SH-SY5Y (cell line): ENCODE measurements at regions not wholly inside any gene's neighbourhood (a gene's known extent, or its start where the extent isn't known, plus 50 kb on each side); places are given as distances from the start of the nearest gene placed in this dataset.

Experiments used
- GATA2 ChIP-seq: IDR thresholded peaks from 2 replicates; pipeline ENCODE4 v1.6.1; 2011; ENCODE audit warnings: mild to moderate bottlenecking, low read depth, low read length
- GATA3 ChIP-seq: IDR thresholded peaks from 2 replicates; pipeline ENCODE4 v1.6.1; 2011; ENCODE audit warnings: low read depth, mild to moderate bottlenecking, low read length, moderate library complexity

- TF ChIP-seq GATA3 (no peak), GATA2 (no peak)
Measured at GRCh38 chr16:86377251-86378022, 132.9 kb upstream of the FOXF1 start.

GRCh38 chr16:86378128-86378527, 132.2 kb upstream of the FOXF1 start:
- no peak for TF ChIP-seq GATA3
- TF ChIP-seq GATA2 = no peak

- TF ChIP-seq GATA2 (no peak), GATA3 (no peak)
Measured at GRCh38 chr16:86378831-86379504, 131.4 kb upstream of the FOXF1 start.

- TF ChIP-seq GATA2 = no peak
Measured at GRCh38 chr16:86379505-86379846, 130.9 kb upstream of the FOXF1 start.

- TF ChIP-seq GATA2 = no peak
- TF ChIP-seq GATA3 = no peak
Measured at GRCh38 chr16:86380030-86380429, 130.3 kb upstream of the FOXF1 start.

GRCh38 chr16:86381491-86381890, 128.8 kb upstream of the FOXF1 start:
- TF ChIP-seq GATA2 (no peak), GATA3 (no peak)

GRCh38 chr16:86382067-86382773, 128.1 kb upstream of the FOXF1 start:
- TF ChIP-seq GATA2 (no peak), GATA3 (no peak)

GRCh38 chr16:86382774-86383407, 127.4 kb upstream of the FOXF1 start:
- TF ChIP-seq GATA2 = no peak
- TF ChIP-seq GATA3 = no peak

- TF ChIP-seq GATA2 = no peak
- no peak for TF ChIP-seq GATA3
Measured at GRCh38 chr16:86383488-86384262, 126.7 kb upstream of the FOXF1 start.

GRCh38 chr16:86384263-86384649, 126.1 kb upstream of the FOXF1 start:
- TF ChIP-seq GATA3 (no peak), GATA2 (no peak)

GRCh38 chr16:86384980-86385379, 125.3 kb upstream of the FOXF1 start:
- TF ChIP-seq GATA2 = no peak

GRCh38 chr16:86387468-86388440, 122.6 kb upstream of the FOXF1 start:
- TF ChIP-seq GATA2 (no peak), GATA3 (no peak)

GRCh38 chr16:86388976-86389375, 121.4 kb upstream of the FOXF1 start:
- TF ChIP-seq GATA3 (no peak), GATA2 (no peak)
